ENCODE measurements at regions not wholly inside any gene's neighbourhood (a gene's known extent, or its start where the extent isn't known, plus 50 kb on each side); places are given as distances from the start of the nearest gene placed in this dataset.

DNA sequence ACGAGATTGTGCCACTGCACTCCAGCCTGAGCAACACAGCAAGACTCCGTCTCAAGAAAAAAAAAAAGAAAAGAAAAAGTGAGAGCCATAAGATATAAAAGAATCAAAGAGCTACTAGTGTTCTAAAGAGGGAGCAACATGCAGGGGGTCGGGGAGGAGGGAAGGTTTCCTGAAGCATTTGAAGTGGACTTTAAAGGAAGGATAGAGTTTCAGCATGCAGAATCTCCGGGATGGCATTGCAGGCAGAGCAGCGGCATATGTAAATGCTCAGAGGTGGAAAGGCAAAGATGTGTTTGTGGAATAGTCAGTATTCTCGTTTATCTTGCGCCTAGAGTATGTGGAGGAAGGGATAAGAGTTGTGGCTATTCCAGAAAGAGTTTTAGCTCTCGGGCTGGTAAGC, 447.6 kb upstream of the NFE2L3 start:
- DNase-seq: no peak

DNA sequence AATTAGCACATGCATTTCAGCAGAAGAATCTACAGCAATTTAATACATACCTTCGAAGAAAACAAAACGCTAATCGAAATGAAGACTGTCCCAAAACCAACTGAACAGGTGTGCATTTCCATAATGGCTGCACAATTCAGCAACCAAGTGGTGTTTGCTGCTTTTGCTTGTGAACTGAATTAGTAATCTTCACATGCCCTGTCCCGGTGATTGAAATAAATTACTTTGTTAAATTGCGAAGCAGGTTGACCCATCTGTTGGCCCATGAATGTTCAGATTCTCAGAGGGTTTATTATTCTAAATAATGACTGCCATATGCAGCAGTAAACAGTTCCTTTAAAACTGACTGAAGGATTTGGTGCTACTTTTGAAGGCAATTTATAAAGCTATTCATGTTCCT, 445.2 kb upstream of the NFE2L3 start:
- no peak for DNase-seq

DNA sequence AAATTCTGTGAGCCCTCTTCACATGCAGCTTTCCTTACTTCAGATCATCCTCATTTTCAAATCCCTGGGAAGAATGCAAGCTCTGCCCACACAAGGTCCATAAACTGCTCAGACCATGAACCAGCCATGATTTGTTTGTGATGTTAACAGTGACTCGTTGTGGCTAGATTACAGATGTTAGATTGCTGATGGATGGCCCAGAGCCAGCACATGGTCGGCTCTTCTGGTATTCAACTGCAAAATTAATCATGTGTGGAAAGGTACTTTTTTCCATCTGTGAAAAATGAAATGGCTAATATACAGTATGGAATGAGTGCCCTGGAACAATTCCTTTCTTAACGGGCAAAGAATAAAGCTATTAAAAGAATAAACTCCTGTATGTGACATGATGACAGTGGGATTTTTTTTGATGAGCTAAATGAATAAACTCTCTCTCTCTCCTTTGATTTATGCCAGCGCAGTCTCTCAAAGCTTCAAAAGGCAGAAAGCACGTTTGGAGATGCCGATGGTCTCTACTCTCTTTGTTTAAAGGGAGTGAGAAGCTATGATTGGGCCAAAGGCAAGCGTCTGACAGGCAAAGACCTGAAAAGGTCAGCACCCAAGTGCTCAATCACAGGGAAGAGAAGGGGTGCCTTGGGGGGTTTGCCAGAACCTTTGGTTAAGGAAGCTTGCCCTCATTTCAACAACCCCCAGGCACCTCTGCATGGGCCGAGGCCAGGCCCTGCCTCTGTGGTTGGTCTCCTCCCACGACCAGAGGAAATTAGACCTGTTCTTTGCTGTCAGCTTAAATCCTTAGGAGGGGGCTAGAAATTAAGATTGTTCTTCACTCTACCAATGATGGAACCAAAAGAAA, 444.0 kb upstream of the NFE2L3 start:
- peak in 2 of 3 donors; percentile 38 to 57 for DNase-seq

DNA sequence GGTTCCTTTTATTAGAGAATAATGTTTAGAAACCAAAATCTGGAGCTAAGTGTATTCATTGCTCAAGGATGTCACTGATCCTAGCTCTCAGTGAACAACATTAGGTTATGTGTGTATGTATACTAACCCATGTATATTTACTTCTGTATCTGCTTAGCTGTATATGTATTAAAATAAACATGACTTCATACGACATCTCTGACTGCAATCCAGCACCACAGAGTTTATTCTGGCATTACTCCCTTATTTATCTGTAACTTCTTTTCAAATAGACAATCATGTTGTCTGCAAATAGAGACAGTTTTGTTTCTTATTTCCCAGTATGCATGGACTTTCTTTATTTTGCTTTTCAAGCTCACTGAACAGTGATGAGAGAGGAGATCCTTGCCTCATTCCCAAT, 441.0 kb upstream of the NFE2L3 start:
- no peak for DNase-seq

GRCh38 chr7:25711940-25712339, 440.1 kb upstream of the NFE2L3 start:
- no peak for DNase-seq

GRCh38 chr7:25712500-25712899, 439.5 kb upstream of the NFE2L3 start:
- no peak for DNase-seq

- no peak for DNase-seq
Observed at GRCh38 chr7:25714013-25714412, 438.0 kb upstream of the NFE2L3 start.

DNA sequence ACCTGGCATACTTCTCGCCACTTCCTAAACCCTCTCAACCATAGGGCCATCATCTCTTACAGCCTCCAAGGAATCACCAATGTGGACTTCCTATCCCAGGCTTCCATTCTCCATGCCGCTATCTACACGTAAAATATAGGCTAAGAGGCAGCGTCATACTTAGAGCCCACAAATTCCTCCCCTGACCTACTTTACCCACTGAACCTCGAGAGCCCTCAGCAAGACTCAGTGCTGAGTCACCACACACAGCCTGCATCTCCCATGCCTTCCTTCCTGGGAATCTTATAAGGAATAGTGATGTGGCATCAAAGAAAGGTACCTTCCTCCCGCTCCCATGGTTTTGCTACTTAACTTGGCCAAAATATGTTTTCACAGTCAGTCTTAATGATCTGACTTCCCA, 435.6 kb upstream of the NFE2L3 start:
- DNase-seq: no peak

DNA sequence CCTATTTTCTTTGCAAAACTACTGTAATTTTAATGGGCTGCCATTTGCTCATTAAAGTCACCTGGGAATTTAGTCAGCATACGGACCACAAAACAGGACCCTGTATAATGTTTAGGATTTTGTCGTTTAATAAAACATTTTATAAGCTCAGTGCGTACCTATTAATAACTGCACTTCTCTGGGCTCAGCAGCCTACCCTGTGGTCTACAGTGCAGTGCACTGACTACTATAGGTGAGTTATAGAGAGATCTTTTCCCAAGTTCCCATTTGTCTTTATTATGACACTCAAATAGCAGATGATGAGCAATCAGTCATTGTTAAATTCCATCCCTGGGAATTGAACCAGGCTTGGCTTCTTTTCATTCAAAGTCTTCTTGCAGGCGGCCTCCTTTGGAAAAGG, 433.4 kb upstream of the NFE2L3 start:
- no peak for DNase-seq

DNA sequence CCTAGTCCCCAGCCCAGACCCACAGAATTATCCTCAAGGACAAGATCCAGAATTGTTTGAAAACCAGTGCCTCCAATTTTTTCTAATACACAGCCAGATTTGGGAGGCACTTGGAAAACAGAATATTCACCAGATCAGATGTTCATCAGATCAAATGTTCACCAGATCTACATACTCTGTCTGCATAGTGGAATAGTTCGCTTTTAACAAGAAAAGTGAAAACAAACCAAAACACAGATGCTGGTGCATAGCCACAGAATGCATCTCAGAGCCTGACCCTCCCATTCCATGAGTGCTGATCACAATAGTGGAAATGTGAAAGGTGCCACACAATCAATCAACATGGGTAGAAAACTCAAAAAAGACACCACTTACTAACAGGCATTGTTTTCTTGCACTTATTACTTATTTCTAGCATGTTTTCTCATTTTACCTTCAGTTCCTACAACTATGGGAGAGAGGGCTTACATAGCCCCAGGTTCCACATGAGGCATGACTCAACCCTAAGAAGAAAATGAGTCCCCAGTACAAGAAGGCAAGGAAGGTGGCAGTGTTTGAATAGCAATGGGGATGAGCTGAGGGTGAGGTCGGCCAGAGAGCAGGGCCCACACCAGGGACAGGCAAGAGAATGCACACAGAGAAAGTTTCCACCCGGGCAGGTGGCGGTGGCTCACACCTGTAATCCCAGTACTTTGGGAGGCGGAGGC, 432.7 kb upstream of the NFE2L3 start:
- DNase-seq: no peak

GRCh38 chr7:25720427-25720826, 431.6 kb upstream of the NFE2L3 start:
- no peak for DNase-seq

DNA sequence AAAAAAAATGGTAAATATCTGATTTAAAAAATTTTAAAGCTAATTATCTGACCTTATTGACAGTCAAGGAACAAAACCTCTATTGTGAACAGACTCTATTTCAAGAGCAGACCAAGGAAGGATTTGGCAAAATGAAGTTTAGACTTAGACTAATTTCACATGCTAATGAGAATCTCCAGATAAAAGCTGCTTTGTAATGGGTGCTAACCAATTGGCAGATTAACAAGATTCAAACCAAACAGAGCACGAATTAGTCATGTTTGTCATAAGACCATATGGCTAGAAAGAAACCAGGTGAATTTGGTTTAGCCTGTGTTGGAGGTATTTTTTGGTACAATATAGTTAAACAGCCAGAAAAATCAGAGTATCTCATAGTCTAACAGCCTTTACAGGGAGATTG, 429.1 kb upstream of the NFE2L3 start:
- no peak for DNase-seq

- DNase-seq: no peak
Observed at GRCh38 chr7:25725451-25725850, 426.5 kb upstream of the NFE2L3 start.

DNA sequence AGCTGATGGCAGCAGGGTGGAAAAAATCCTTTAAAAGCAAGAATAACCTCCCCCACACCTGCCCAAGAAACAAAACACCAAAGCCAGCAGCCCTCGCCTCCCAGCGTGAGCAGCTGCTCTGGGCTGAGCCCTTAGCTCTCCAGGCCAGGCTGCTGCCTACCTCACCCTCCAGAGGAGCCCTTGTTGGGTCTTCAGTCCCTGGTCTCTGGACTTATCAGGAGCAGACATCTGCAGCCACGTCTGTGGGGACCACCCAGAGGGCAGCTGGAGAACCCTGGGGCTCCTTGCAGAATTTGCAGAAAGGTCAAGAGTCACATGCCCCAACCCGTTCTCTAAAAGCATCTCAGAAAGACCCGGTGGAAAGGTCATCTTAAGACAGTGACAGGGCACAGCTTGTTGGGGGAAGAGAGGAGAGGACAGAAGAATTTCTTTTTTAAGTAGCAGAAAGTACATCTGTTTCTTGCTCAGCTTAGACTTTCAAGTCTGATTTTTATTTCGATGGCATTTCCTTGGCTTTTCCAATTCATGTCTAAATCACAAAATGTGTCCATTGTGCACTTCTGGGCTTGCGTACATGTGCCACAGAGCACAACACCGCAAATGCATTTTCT, 425.7 kb upstream of the NFE2L3 start:
- DNase-seq: no peak

DNA sequence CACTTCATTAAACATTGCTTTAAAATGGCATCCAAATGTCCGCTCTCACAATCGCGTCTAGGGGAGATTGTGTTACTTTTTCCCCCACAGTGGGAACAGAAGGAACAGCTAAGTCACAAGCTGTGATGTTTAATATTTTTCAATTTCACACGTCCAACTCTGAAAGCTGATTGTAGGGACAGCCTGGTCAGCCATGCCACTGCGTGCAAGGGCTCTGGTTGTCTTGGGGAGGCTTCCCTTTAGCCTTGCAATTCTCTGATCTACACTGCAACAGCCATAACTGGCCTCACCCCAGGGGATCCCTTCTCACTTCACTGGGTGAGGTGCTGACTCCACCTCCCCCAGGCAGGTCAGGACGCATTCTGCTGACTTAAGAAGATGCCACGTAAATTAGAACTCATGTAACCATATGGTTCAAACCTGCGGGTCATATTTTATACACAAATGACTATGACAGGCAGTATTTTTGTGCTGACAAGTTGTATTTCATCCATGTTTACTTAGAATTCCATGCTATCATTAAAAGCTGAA, 425.2 kb upstream of the NFE2L3 start:
- DNase-seq: no peak

- DNase-seq: no peak
Observed at GRCh38 chr7:25727446-25727845, 424.6 kb upstream of the NFE2L3 start.

- DNase-seq: no peak
Observed at GRCh38 chr7:25727876-25728275, 424.1 kb upstream of the NFE2L3 start.

DNA sequence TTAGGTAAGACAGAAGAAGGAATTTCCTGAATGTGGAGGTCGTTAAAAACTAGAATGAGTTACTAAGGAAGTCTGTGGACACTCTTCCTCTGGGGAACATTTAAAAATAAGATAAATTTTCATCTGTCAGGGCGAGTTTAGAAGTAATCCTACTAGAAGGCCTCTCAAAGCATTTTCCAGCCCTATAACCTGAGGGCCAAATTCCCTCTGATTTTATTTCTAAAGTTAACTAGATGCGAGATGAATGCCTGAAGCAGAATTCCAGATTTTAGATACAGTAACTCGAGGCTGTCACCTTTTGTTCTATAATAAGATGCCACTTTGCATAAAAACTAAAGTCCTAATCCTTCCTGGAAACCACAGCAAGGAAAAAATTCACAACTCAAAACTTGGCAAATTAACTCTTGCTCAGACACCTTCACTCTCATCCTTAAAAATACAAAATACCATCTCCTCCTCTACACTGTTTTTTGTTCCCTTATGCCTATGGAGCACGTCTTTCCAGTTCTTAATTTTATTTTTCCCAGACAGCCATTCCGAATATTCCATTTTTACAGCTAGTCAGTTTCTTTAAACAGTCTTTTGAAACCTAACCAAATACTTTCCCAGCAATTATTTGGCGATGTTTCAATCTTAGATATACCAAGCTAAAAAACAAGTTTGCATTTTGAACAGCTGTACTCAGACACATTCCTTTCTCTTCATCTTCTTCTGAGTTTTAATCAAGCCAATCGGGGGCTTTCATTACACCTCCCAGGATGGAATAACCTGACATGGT, 420.7 kb upstream of the NFE2L3 start:
- DNase-seq: peak in 2 of 3 donors; percentile 43 to 70

GRCh38 chr7:25731846-25732245, 420.2 kb upstream of the NFE2L3 start:
- DNase-seq: no peak

- DNase-seq: no peak
Observed at GRCh38 chr7:25732766-25733217, 419.2 kb upstream of the NFE2L3 start.

DNA sequence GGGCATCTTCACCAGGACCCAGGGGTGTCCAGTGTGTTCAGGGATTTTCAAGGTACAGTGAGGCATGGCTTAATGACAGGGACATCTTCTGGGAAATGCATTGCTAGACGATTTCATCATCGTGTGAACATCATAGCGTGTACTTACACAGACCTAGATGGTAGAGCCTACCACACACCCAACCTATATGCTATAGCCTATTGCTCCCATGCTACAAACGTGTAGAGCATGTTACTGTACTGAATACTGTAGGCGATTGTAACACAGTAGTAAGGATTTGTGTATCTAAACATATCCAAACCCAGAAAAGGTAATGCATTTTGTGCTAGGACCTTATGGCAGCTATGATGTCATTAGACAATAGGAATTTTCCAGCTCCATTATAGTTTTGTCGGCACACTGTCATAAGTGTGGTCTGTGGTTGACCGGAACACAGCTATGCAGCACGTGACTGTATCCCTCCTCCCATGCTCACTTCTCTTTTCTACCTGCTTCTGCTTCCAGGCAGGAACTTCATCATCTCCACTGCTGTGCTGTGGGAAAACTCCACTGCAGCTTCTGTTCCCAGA, 416.2 kb upstream of the NFE2L3 start:
- no peak for DNase-seq

All from muscle of back (tissue), 3 donors.